SK-N-SH treated with all-trans-retinoic acid at 6 μM for 48 hours (cell line): ENCODE measurements at regions not wholly inside any gene's neighbourhood (a gene's known extent, or its start where the extent isn't known, plus 50 kb on each side); places are given as distances from the start of the nearest gene placed in this dataset.

Experiments used
- CSDC2 ChIP-seq: fragments of 250-450 bp; sonication (Bioruptor Pico); IDR thresholded peaks from 2 replicates; pipeline ENCODE4 v1.5.0; 2020; ENCODE audit warnings: mild to moderate bottlenecking, moderate library complexity
- GLIS3 ChIP-seq: fragments of 250-450 bp; sonication (Bioruptor Pico); IDR thresholded peaks from 2 replicates; pipeline ENCODE4 v1.5.0; 2020; ENCODE audit warnings: mild to moderate bottlenecking, moderate library complexity
- PATZ1 ChIP-seq: fragments of 250-450 bp; sonication (Bioruptor Pico); IDR thresholded peaks from 2 replicates; pipeline ENCODE4 v1.8.0; 2020; ENCODE audit warnings: mild to moderate bottlenecking, moderate library complexity, borderline replicate concordance
- SNAI2 ChIP-seq: fragments of 250-450 bp; sonication (Bioruptor Pico); IDR thresholded peaks from 2 replicates; pipeline ENCODE4 v1.5.0; 2020; ENCODE audit warnings: mild to moderate bottlenecking, moderate library complexity
- ZNF565 ChIP-seq: fragments of 450-650 bp; formaldehyde crosslinking; conservative IDR thresholded peaks from 2 replicates; pipeline ENCODE4 v1.5.0; 2020; ENCODE audit warnings: low read depth, mild to moderate bottlenecking, moderate library complexity

DNA sequence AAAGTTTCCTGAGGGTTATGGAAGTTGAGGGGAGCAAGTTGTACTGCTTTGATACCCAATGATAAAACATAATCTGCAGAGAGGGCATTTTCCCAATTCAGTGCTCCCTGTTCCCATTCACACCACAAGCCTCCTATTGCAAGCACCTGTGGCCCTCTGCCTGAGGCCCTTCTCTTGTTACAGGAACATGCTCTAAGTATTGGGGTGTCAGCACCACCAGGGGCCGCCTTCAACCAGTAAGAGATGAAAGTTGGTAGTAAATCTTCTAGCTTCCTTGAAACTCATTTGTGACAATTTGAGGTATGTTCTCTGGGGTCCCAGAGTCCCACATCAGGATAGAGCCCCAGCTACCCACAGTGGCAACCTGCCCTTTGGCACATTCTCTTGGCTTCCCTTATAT, 265.4 kb upstream of the ARHGEF26 start:
- TF ChIP-seq GLIS3 (CRISPR knock-in tag) = no peak
- no peak for TF ChIP-seq SNAI2 (CRISPR knock-in tag)
- TF ChIP-seq PATZ1 (CRISPR knock-in tag) = no peak
- no peak for TF ChIP-seq CSDC2 (CRISPR knock-in tag)
- no peak for TF ChIP-seq ZNF565 (CRISPR knock-in tag)
